Adrenal gland (tissue), 5 donors: ENCODE measurements at regions not wholly inside any gene's neighbourhood (a gene's known extent, or its start where the extent isn't known, plus 50 kb on each side); places are given as distances from the start of the nearest gene placed in this dataset.

Source experiments
- CTCF ChIP-seq, 6 experiments: fragments of 450-650 bp in 4 of 6; fragments of 200-600 bp in 2 of 6; sonication (generic) in 1 of 6; IDR thresholded peaks; 1 replicate in 5 of 6; 2 replicates in 1 of 6; pipeline versions ENCODE4 v1.5.1 to v1.8.0; 2016 to 2021; ENCODE audit warnings: antibody characterized with exemption in 6 of 6, mild to moderate bottlenecking in 2 of 6, moderate library complexity in 1 of 6
- POLR2A ChIP-seq, 2 donors: fragments of 450-650 bp; IDR thresholded peaks; one replicate each; pipeline ENCODE4 v1.6.1; 2017; ENCODE audit warnings: antibody characterized with exemption in 2 of 2, mild to moderate bottlenecking in 2 of 2, moderate library complexity in 1 of 2
- donor health status: DM: no; HTN: no; CAD: no.

DNA sequence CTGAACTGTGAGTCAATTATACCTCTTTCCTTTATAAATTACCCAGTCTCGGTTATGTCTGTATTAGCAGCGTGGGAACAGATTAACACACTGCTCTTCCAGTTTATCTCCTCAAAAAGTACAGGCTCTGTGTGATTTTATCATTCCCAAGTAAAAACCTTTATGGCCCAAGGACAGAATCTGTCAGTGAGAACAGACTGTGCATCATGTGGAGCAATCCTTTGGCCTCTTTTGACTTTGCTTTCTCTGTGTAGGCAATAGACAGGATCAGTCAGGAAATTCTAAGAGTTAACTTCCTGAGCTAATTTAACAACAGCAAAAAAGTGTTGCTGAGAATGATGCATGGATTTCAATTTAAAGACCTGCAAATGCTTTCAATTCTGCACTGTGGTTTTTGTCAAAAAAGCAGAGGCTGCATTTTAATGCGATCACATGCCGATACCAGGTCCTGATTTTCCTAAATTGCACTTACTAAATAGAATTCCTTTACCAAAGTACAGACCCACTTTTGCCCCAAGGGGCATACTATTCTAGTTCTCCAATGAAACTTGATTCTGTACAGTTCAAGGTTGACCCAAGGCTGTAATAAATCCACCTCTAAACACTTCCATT, 246.7 kb upstream of the MARCKS start:
- TF ChIP-seq CTCF (IDR thresholded peaks at IDR 0.05) (no peak), POLR2A (IDR thresholded peaks at IDR 0.05) (no peak)
